Stimulated activated CD4-positive, alpha-beta T cell treated with anti-CD3 and anti-CD28 coated beads, Interleukin-1b, Interleukin-23, amount 100 ng/mL, for 1 hour (primary cell): ENCODE measurements at regions not wholly inside any gene's neighbourhood (a gene's known extent, or its start where the extent isn't known, plus 50 kb on each side); places are given as distances from the start of the nearest gene placed in this dataset.

Experiments used
- DNase-seq, 2 donors: peaks; one replicate each; pipeline ENCODE4 v3.0.0-alpha.2; 2020; ENCODE audit warnings: low read depth in 2 of 2

DNA sequence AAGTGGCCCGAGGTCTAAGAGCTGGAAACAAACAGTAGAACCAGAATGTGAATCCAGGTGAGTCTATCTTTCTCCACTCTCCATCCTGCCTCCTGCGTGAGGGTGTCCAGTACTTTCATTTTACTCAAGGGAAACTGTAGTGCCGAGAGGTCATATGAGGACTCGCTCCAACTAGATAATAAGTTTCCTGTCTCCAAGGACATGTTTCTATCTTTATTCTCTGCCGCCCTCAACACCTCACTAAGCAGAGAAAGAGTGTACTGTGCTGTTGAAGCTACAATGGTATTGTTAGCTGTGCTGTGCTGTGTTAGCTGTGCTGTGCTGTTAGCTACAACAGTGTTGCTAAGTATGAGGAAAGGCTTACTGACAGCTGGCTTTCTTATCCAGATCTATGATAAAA, 137.9 kb upstream of the COL8A1 start:
- no peak for DNase-seq

DNA sequence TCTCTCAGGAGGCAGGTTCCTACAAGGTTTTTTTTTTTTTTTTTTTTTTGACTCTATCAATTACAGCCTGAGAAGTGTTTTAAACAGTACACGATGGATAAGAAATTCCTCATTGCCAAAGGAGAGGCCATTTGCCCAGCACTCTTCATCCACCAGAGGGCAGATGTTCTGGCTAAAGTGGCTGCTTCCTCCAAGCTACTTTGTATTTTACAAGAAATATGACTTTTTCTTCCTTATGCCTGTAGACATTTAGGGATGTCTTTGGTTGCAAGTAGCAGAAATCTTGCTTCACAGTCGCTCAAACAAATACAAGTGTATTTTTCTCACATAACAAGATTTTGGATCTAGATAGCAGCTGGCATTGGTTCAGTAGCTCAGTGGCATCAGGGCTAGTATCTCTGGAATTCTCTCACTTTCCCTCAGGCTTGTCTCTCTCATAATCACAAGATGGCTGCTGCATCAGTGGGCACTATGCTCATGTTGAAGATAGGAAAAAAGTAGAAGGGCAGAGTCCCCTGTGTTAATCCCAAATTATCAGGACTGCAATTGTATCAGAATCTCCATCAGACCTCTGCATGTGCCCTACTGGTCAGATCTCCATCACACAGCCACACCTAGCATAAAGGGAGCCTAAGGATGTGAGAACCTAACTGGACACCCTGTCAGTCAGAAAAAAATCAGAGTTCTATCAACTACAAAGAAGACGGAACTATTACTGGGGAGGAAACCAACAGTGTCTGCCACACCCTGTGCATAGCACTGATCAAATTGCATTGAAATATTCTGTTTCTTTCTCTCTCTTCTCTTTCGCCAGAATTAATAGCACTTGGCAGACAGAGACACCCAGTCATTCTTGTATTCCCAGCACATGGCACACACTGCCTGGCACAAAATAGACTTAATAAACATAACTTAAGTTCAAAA, 138.9 kb upstream of the COL8A1 start:
- no peak for DNase-seq

DNA sequence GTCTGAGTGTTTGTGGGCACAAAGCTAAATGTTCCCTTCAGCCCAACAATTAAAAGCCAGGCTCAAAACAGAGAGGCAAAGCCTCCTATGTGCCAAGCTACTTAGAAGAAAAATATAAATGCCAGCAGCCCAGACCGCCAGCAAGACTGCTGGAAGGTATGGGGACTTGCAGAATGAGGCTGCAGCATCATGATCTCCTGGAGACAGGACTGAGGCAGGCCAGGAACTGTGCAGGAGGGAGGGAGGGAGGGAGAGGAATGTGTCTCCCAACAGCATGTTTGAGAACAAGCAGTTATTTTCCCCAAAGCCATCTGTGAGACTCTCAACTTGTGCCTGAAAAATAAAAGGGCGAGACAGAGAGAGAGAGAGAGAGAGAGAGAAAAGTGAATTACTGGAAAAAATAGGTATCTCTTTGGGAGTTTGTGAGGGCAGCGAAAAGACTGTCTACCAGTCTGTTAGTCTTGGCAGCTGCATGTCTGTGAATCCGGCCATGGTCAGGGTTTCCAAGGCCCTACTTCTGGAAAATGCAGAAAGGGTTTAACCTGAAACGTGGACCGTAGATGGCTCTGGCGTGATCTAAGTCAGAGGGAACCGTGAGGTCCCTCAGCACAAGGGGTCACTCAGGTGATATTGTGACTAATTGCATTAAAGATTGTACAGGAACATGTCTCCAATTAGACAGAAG, 139.7 kb upstream of the COL8A1 start:
- DNase-seq = no peak

DNA sequence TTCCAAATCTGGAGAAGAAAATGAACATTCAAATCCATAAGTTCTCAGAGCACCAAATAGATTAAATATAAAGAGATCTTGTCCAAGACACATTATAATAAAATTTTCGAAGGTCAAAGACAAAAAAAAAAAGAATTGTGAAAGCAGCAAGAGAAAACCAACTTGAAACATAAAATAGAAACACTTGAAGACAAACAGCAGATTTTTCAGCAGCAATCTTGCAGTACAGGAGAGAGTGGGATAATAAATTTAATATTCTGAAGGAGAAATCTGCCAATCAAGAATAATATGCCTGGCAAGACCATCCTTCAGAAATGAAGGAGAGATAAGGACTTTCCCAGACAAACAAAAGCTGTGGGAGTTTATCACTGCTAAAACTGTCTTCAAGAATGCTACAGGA, 150.5 kb upstream of the COL8A1 start:
- no peak for DNase-seq

DNA sequence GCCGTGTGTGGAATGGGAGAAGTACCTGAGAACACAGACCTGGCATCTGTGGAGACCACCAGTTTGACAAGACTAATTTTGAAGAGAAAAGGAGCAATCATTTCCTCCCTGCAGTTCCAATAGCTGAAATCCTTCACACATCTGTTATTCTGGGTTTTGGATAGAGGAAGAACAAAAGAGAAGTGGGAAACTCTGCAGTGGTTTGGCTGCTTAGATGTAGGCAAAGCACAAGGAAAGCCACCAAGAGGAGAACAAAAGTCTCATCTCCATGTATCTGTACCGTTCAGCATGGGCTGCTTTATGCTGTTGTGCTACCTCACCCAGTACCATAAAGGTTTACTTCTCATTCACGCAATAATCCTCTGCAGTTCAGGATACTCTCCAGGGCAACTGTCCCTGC, 153.1 kb upstream of the COL8A1 start:
- DNase-seq = no peak

DNA sequence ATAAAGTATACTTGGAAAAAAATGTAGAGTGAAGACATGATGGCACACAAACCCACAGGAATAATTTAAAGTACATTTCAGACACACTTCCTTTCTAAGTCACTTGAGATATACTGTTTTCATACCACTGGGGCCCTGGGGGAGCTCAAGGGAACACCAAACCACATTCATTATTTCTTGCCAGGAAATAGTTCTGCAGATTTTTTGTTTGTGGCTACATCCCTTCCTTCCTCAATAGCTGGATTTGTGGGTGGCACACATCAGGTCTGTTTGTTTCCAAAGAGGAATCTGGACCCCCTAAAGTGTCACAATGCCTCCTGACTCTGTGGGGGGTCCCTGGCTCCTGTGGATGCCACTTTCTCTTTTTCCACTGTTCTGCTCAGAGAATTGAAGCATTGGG, 153.5 kb upstream of the COL8A1 start:
- DNase-seq = no peak

DNA sequence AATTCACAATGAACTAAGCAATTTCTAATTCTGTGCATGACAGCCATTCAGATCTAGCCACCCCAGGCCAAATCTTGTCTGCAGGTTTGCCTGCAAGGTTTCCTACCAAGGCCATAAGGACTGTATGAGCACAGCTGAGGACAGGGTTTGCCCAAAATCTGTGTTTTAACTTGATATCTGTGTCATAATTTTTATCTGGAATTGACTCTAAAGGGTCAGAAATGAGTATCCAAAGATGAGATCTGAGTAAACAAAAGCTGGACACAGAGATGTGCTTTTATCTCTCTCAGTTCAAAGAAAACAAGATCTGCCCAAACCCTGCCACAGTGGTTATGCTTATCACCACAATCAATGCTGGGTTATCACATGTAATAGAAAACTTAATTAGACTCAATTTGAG, 154.6 kb upstream of the COL8A1 start:
- no peak for DNase-seq

DNA sequence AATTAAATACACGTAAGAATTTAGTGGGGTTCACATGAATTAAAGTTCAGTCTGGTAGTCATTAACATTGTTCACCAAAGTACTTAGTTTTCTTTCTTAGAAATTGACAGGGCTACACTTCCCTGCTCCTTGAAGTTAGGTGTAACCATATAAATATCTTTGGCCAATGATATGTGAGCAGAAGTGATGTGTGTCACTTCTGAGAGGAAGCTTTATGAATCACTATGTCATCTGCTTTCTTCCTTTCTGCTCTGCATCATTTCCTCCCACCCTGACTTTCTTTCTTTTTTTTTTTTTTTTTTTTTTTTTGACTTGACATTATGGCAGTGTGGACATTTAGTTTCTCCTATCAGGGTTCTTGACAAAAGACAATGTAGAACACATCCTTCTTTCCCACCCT, 156.2 kb upstream of the COL8A1 start:
- no peak for DNase-seq

DNA sequence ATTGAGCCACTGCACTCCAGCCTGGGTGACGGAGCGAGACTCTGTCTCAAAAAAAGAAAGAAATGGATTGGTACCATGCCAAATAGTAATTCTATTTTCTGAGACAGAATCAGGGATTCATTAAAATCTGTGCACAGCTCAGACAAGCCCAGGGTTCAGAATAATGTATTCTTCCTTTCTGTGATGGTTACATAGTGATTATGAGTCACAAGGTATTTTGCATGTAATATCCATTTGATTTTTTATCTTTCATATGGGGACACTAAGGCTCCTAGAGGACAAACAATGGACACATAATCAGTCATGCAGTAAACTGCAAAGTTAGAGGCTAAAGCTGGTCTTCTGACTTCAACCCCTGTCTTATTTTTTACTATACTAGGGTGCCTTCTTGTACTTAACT, 156.8 kb upstream of the COL8A1 start:
- no peak for DNase-seq

DNA sequence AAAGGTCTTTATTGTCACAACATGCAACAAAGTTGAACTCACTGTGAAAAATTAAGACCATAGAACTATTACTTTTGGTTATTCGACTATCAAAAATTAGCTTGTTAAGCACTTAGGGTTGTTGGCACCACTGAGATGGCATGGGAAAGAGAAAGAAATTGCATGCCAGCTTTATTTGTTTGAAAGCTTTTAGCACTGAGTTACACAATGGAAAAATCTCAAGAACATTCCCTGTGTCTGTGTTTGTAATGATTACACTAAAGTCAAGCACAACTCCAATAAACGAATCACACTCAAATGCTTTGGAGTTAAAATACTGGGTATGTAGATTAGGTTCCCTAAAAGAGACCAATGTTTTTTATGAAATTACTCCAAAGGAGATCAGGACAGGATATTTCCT, 158.6 kb upstream of the COL8A1 start:
- DNase-seq = no peak

DNA sequence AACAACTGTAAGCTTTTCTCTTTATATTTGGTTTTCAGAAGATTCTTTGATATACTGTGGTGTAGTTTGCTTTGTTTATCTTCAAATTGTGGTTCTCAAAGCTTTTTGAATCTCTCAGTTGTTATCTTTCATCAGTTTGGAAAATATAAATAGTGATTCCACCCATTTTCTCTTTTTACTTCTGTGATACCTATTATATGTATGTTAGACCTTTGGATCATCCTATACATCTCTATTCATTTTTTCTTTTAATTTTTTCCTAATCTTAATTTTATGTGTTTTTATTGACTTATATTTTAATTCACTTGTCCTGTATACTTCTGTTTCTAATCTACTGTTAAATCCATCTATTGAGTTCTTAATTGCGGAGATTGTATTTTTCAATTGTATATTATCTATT, 160.7 kb upstream of the COL8A1 start:
- DNase-seq = no peak

DNA sequence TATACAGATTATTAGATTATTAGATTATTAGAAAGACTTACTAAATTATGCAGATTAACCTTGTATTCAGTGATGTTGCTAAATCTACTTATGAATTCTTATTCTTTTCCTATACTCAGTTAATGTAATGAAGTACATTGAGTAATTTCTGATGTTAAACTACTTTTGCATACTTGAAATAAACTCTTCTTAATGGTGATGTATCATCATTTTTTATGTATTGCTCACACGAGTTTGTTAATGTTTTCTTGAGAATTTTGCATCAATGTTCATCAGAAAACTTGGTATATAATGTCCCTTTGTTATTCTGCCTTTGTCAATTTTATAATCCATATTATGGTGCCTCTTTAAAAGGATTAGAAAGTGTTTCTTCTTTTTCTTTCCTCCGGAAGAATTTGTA, 163.2 kb upstream of the COL8A1 start:
- DNase-seq = no peak

DNA sequence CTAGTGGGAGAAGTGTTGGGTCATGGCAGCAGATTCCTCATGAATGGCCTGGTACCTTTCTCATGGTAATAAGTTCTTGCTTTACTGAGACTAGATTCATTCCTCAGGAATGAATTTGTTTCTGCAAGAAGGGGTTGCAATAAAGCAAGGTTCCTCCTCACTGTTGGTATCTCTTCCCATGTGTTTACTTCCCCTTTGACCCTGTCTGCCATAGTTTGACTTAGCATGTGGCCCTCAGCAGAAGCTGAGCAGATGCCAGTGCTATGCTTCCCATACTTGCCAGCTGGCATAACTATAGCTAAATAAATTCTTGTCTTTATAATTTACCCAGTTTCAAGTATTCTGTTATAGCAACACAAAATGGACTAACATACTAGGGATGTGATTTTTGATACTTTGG, 163.6 kb upstream of the COL8A1 start:
- DNase-seq = no peak

DNA sequence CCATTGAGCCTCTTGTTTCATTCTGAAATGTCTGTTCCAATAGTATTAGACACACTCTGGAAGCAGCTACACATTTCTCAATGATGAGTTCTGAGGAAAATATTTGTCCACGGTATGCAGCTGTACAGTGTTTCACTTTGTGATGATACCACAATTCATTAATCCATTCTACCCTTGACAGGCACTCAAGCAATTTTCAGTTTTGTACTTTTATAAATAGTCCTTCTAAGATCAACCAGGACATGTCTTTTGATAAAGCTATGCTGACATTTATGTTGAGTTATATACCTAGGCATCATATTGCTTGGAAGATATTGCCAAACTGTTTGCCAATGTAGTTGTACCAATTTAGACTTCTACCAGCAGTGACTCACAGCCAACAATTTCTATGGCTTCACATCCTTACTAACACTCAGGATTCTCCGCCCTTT, 165.1 kb upstream of the COL8A1 start:
- DNase-seq = no peak

DNA sequence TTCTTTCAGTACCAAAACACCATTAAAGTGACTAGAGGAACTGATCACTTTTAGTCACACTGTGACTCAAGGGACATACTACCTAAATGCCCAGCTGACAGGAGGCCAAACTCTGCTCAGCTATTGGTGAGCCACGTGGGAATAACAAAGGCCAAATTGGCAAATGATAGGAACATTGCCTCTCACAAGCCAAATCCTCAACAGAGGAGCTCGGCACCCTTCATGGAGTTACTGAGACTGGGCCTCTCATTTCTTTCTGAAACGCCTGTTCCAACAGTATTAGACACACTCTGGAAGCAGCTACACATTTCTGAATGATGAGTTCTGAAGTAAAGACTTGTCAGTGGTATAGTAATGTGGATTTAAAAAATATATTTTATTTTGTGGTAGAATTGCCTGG, 166.0 kb upstream of the COL8A1 start:
- DNase-seq = no peak

DNA sequence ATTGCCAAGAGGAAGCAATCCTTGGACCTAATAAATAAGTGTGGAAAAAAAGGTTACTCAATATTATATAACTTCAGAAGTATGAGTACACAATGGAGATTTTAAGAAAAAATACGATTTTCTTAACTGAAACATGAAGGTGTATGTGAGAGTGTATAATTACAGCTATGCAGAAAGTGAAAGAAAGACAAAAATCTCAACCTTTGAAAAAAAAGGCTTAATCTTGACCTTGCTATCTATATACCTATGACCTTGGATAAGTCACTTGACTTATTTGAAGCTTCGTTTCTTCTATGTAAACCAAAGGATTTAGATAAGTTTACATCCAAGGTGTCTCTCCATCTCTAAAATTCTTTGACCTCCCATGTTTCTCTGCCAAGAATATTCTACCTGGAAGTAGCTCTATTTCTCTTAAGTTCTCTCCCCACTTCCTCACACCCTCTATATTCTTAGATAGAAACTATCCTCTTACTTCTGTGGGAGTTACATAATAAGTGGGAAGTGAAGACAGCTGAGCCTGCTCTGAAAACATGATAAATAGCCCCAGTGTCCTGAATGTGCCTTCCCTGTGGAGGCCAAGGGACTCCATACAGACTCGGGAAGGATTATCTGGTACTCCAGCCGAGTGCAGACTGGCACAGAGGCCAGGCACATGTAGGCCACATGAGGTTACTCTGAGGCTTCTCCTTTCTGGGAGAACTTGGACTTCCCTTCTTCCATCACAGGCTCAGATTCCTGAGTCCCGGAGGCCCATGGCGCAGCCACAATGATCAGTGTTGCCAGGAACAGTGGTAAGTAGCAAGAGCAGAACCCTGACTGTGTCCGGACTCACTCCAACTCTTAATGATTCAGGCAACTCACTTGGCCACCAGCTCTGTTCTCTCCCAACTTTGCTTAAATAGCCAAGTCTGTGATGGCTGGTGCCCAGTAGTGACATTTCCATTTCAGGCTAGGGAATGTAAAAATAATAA, 166.8 kb upstream of the COL8A1 start:
- DNase-seq = no peak

DNA sequence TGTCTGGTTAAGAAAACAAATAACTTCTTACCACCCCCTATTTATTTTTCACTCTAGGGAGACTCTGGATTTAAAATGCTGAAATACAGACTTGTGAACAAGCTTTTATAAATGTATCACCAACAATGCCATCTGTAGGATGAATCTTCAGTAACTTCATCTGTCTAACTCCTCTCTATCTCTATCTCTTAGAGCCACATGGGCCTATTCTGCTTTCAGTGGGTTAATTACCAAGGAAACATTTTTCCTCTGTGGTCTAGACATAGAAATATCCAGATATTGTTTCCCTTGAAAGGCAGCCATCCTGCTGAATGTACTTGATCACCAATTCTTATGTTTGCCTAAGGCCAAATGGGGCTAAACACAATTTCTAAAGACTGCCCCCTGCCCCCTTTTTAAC, 167.6 kb upstream of the COL8A1 start:
- no peak for DNase-seq

DNA sequence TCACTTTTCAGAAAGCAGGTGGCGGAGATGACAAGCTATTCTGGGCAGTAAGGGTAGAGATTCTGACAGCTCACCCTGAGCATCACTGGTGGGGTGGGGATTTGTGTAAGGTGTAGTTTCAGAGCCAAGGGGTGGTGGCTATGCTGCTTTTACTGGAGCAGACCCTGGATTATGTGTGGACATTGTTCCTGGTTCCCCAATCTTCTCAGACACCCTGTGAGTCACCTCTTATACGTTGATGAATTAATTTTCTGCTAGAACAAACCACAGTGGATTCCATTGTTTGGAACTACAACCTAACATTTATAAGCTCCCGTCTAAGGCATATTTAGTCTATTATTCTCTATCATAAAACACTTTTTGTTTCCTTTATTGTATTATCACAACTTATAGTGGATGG, 169.5 kb upstream of the COL8A1 start:
- no peak for DNase-seq

DNA sequence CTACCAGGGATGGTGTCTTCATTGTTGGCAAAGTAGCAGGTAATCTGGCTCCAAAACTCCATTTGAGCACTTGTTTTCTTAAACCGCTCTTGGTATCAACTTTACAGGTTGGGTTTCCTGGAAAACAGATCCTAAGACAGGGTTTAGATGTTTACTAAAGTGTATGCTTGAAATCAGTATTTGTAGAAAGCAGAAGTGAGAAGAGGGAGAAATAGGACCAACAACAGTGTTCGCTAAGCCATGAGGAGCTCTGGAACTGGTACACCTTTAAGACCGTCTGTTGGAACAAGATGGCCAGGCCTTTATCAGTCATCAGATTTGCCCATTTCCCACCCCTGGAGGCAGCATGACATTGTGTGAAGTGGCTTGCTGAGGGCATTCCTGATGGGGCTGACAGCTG, 171.0 kb upstream of the COL8A1 start:
- no peak for DNase-seq

DNA sequence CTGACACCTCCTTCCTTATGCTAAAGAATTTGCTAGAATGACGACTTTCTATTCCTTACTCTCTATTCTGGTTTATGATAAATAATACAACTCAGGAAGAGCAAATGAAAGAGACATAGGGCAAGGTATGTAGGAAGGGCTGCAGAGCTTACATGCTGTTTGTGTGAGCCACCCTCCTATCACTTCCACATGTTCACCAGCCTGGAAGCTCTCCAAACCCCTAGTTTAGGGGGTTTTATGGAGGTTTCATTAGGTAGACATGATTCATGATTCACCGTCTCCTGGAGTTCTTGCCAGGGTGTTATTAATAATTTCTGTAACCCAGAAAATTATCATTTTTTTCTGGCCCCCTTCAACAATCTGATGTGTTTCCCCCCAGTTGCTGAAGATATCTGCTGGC, 172.1 kb upstream of the COL8A1 start:
- no peak for DNase-seq

DNA sequence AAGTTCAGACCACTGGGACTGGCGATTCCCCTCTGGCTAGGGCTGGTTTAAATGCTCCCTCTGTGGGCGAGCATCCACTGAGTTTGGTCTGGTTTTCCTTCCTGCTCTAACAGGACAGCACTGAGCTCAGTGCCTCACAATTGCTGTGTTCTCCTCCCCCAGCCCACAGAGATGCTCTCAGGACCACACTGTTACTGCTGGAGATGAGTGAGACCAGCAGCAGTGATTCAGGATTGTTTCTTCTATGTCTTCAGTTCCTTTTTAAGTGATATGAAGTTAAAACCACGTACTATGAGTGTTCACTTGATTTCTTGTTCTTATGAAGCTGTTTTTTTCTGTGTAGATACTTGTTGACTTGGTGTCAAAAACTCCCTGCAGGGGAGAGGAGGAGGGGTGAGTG, 180.4 kb upstream of the COL8A1 start:
- DNase-seq = no peak

DNA sequence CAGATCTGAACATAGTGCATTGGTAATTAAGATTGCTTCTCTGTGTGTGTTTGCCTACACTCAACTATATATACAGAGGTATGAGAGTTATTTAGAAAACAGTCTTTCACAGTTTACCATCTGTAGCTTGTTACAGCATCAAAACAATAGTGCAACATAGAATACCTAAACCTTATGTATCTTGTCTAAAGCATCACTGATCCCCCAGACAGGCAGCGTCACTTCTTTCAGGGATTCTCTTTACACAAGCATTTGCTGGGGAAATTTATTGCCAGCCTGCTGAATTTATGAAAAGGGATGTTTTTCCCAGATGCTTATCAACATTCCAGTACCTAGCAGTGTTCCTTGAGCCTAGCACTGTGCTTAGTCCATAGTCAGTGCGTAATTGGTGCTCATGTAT, 195.8 kb upstream of the COL8A1 start:
- no peak for DNase-seq
